ENCODE measurements at regions not wholly inside any gene's neighbourhood (a gene's known extent, or its start where the extent isn't known, plus 50 kb on each side); places are given as distances from the start of the nearest gene placed in this dataset.

DNA sequence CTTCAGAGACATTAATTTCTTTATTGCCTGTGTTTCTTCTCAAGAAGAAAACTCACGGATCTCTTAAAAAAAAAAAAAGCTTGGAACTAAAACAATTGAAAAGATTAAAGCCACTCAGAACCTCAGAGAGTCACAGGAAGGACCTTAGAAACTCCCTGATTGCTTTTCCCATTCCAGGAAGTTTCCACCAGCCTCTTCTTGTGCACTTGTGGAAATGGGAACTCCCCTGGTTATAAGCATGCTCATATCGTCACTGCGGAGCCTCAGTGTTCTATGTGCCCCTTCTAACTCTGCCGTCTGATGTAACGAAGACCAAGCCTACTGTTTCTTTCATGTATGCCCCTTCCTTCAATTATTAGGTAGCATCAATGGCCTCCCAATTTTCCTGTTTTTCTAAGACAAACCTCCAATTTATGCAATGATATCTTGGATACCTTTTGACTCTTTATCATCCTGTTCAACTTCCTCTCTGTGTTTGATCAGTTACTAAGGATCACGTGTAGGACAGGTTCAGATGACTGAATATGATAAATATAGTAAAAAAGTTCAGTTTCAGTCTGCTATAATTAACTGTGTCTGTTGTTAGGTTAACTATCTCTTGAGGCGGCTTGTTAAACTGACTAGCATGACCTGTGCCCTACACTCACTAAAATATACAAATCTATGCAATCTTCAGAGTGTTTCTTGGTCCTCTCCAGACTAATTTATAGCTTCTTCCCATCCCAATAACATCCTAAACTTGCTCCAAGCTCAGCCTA lies 593.7 kb upstream of the CHAC2 start:
- TF ChIP-seq POLR2A (IDR thresholded peaks at IDR 0.05): no peak
- TF ChIP-seq, protein P1, sequence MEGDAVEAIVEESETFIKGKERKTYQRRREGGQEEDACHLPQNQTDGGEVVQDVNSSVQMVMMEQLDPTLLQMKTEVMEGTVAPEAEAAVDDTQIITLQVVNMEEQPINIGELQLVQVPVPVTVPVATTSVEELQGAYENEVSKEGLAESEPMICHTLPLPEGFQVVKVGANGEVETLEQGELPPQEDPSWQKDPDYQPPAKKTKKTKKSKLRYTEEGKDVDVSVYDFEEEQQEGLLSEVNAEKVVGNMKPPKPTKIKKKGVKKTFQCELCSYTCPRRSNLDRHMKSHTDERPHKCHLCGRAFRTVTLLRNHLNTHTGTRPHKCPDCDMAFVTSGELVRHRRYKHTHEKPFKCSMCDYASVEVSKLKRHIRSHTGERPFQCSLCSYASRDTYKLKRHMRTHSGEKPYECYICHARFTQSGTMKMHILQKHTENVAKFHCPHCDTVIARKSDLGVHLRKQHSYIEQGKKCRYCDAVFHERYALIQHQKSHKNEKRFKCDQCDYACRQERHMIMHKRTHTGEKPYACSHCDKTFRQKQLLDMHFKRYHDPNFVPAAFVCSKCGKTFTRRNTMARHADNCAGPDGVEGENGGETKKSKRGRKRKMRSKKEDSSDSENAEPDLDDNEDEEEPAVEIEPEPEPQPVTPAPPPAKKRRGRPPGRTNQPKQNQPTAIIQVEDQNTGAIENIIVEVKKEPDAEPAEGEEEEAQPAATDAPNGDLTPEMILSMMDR (IDR thresholded peaks at IDR 0.05): no peak

Data from right lobe of liver (tissue), 4 donors.